ENCODE measurements at regions not wholly inside any gene's neighbourhood (a gene's known extent, or its start where the extent isn't known, plus 50 kb on each side); places are given as distances from the start of the nearest gene placed in this dataset.

DNA sequence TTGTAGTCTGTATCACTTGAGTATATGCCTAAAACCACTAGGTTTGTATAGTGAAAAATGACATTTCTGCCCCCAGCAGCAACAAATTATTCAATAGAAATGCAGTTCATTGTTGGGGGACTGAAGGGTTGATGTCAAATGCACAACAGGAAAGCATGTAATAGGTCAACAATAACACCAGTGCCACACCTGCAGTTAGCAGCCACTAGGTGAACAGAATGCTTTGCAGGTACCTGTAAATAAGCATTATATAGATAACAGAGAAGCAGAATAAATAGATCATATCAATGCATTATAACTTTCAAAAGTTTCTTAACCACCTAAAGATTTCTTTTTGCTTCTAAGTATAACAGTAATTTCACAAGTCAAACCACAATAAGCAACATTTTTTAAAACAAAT, 435.9 kb upstream of the DMAC1 start:
- Histone ChIP-seq H3K4me3 (ENCODE audit: extremely low read depth, insufficient read depth, low read length, poor library complexity, severe bottlenecking) (no peak overlapping the region), H3K36me3 (ENCODE audit: control insufficient read depth, insufficient read depth, low read length) (no peaks in the 10 kb centered on the region), H3K9me3 (ENCODE audit: control insufficient read depth, low read length) (no peaks in the 10 kb centered on the region), H3K4me1 (ENCODE audit: control insufficient read depth, insufficient read depth, low read length, poor library complexity, severe bottlenecking) (no peaks in the 10 kb centered on the region), H3K27ac (ENCODE audit: low read depth, low read length, severe bottlenecking) (no peak overlapping the region)

DNA sequence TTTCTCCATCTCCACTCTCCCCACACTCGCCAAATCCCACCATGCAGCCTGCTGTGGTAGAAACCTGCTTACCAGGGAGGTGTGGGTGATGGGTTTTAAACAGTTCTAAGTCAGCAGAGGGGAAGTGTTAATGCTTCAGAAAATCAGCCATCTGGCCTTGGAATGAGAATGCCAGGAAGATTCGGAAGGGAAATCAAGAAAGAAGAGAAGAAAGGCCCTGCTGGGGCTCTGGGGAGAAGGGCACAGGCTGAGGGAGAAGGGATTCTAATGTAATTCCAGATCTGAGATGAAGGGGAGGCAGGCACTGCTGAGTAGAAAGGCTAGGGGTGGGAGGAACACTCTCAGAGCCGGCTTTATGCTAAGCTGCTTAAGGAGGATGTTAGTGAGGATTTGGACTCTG, 434.7 kb upstream of the DMAC1 start:
- Histone ChIP-seq H3K4me3 (ENCODE audit: extremely low read depth, insufficient read depth, low read length, poor library complexity, severe bottlenecking) (no peak overlapping the region), H3K9me3 (ENCODE audit: control insufficient read depth, low read length) (no peaks in the 10 kb centered on the region), H3K27ac (ENCODE audit: low read depth, low read length, severe bottlenecking) (no peak overlapping the region), H3K4me1 (ENCODE audit: control insufficient read depth, insufficient read depth, low read length, poor library complexity, severe bottlenecking) (no peaks in the 10 kb centered on the region), H3K36me3 (ENCODE audit: control insufficient read depth, insufficient read depth, low read length) (no peaks in the 10 kb centered on the region)
- 32 to 36% methylated on average over 2 of the region's 3 CpGs for WGBS, 2 experiments (ENCODE audit: insufficient coverage in 2 of 2)

DNA sequence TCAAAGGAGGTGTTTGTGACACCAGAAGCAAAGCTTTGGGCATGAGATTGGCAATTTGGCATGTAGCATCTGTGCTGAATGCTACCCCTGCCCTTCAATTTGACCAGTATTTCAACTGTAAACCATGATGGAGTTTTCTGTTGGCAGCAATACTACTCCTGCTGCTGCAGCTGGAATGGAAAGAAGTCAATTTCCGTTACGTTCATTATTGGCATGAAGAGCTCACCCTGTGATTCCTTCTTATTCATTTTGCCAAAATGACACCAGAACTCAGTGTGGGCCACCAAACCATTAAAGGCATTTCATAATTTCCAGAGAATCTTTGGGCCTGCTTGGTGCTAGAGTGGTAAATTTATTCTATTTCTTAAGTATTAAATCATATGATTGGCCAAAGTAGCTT, 433.1 kb upstream of the DMAC1 start:
- Histone ChIP-seq H3K4me3 (ENCODE audit: extremely low read depth, insufficient read depth, low read length, poor library complexity, severe bottlenecking) (no peak overlapping the region), H3K36me3 (ENCODE audit: control insufficient read depth, insufficient read depth, low read length) (no peaks in the 10 kb centered on the region), H3K4me1 (ENCODE audit: control insufficient read depth, insufficient read depth, low read length, poor library complexity, severe bottlenecking) (no peaks in the 10 kb centered on the region), H3K27ac (ENCODE audit: low read depth, low read length, severe bottlenecking) (no peak overlapping the region), H3K9me3 (ENCODE audit: control insufficient read depth, low read length) (no peaks in the 10 kb centered on the region)
- 94% methylated on average over 2 of the region's 2 CpGs; no CpG with 5 or more reads in 1 of the 2 experiments for WGBS, 2 experiments (ENCODE audit: insufficient coverage in 2 of 2)

DNA sequence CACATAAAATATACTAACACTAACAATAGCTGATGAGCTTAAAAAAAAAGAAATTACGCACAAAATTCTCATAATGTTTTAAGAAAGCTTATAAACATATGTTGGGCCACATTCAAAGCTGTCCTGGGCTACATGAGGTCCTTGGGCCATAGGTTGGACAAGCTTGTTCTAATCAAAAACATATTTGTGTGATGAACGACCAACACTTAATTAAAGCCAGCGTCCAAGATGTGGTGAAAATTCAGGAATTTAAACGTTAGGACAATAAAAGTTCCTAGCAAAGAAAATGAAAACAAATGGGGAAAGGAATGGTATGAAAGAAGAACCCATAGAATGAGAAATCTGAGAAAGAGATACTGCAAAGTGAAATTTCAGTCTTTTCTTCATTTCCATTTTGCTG, 429.6 kb upstream of the DMAC1 start:
- H3K27ac ChIP-seq (ENCODE audit: low read depth, low read length, severe bottlenecking): no peak overlapping the region
- 80 to 92% methylated on average over 2 to 3 of the region's 4 CpGs for WGBS, 2 experiments (ENCODE audit: insufficient coverage in 2 of 2)

DNA sequence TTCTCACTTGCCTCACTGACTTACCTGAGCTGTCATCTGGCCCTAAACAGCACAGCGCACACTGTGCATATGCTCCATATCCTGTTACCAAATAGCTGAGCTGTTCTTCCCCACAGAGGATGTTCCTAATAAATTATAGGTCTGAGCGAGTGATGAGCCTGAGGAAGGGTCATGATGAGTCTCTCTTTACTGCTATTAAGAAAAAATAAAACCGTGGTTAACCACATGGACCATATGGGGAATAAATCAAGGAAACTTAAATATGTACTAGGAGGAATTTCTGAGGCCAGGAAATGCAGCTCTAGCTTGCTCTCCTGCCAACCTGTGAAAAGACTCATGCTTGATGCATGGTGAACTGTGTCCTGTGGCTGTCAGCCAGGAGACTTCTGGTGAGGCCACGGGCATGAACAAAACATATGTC, 424.8 kb upstream of the DMAC1 start:
- H3K4me3 ChIP-seq (ENCODE audit: extremely low read depth, insufficient read depth, low read length, poor library complexity, severe bottlenecking): no peak overlapping the region
- 86 to 92% methylated on average over 2 to 4 of the region's 4 CpGs for WGBS, 2 experiments (ENCODE audit: insufficient coverage in 2 of 2)
- H3K27ac ChIP-seq (ENCODE audit: low read depth, low read length, severe bottlenecking): no peak overlapping the region
- no peaks in the 10 kb centered on the region for H3K36me3 ChIP-seq (ENCODE audit: control insufficient read depth, insufficient read depth, low read length)
- no peaks in the 10 kb centered on the region for H3K4me1 ChIP-seq (ENCODE audit: control insufficient read depth, insufficient read depth, low read length, poor library complexity, severe bottlenecking)
- no peaks in the 10 kb centered on the region for H3K9me3 ChIP-seq (ENCODE audit: control insufficient read depth, low read length)

More for the DNA sequence above, 429.6 kb upstream of the DMAC1 start:
- Histone ChIP-seq H3K36me3 (ENCODE audit: control insufficient read depth, insufficient read depth, low read length) (no peaks in the 10 kb centered on the region), H3K4me3 (ENCODE audit: extremely low read depth, insufficient read depth, low read length, poor library complexity, severe bottlenecking) (no peak overlapping the region), H3K4me1 (ENCODE audit: control insufficient read depth, insufficient read depth, low read length, poor library complexity, severe bottlenecking) (no peaks in the 10 kb centered on the region), H3K9me3 (ENCODE audit: control insufficient read depth, low read length) (no peaks in the 10 kb centered on the region)

DNA sequence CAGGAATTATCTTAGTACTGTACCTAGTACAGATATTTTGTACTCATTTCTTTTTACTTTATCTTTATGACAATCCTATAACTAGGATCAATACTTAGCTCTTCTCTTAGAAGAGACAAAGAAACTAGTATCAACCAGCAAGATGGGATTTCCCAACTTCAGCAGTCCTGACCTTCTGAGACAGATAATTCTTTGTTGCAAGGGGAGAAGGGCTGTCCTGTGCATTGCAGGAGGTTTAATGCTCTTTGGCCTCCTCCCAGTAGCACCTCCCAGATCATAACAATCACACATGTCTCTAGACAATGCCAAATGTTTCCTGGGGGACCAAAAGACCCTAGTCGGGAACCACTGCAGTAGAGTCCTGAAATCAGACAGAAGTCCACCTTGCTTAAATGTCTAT, 424.3 kb upstream of the DMAC1 start:
- Histone ChIP-seq H3K4me1 (ENCODE audit: control insufficient read depth, insufficient read depth, low read length, poor library complexity, severe bottlenecking) (no peaks in the 10 kb centered on the region), H3K27ac (ENCODE audit: low read depth, low read length, severe bottlenecking) (no peak overlapping the region), H3K36me3 (ENCODE audit: control insufficient read depth, insufficient read depth, low read length) (no peaks in the 10 kb centered on the region), H3K4me3 (ENCODE audit: extremely low read depth, insufficient read depth, low read length, poor library complexity, severe bottlenecking) (no peak overlapping the region), H3K9me3 (ENCODE audit: control insufficient read depth, low read length) (no peaks in the 10 kb centered on the region)
- WGBS, 2 experiments (ENCODE audit: insufficient coverage in 2 of 2): 80 to 86% methylated on average over 1 of the region's 1 CpG

DNA sequence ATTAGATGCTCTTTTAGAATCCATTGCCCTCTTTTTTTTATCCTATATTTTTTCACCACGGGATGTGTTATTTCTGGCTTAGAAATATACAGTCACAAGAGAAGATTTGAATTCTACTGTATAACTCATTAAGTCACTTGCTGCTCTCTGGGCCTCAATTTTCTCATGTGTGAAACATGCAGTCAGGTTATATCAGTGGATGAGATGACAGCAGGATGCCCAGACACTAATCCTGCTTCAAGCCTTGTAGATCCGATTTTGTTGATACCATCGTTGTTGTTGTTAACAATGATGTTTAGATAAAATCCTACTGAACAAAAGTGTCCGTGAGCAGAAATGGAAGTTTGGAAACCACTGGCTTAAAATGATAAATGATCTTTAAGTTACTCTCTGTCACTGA, 421.9 kb upstream of the DMAC1 start:
- H3K27ac ChIP-seq (ENCODE audit: low read depth, low read length, severe bottlenecking): no peak overlapping the region
- no peaks in the 10 kb centered on the region for H3K36me3 ChIP-seq (ENCODE audit: control insufficient read depth, insufficient read depth, low read length)
- 60 to 94% methylated on average over 2 to 3 of the region's 4 CpGs for WGBS, 2 experiments (ENCODE audit: insufficient coverage in 2 of 2)
- no peaks in the 10 kb centered on the region for H3K9me3 ChIP-seq (ENCODE audit: control insufficient read depth, low read length)
- no peaks in the 10 kb centered on the region for H3K4me1 ChIP-seq (ENCODE audit: control insufficient read depth, insufficient read depth, low read length, poor library complexity, severe bottlenecking)
- H3K4me3 ChIP-seq (ENCODE audit: extremely low read depth, insufficient read depth, low read length, poor library complexity, severe bottlenecking): no peak overlapping the region

DNA sequence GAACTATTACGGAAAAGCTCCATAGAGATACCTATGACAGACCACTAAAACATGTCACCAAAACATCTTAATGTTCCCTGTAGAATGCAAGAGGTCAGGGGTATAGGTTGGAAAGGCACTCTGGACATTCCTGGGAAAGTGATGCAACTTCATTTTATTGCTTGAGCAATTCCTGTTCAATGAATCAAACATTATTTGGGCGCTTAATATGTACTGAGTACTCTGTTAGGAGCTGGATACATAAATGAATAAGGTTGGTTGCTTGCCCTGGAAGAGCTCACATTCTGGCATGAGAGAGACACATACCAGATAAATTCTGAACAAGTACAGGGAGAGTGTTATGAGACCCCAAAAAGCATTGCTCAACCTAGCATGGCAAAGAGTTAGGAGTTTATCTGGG, 408.9 kb upstream of the DMAC1 start:
- H3K9me3 ChIP-seq (ENCODE audit: control insufficient read depth, low read length): no peaks in the 10 kb centered on the region
- WGBS, 2 experiments (ENCODE audit: insufficient coverage in 2 of 2): 100% methylated on average over 1 of the region's 2 CpGs; no CpG with 5 or more reads in 1 of the 2 experiments

DNA sequence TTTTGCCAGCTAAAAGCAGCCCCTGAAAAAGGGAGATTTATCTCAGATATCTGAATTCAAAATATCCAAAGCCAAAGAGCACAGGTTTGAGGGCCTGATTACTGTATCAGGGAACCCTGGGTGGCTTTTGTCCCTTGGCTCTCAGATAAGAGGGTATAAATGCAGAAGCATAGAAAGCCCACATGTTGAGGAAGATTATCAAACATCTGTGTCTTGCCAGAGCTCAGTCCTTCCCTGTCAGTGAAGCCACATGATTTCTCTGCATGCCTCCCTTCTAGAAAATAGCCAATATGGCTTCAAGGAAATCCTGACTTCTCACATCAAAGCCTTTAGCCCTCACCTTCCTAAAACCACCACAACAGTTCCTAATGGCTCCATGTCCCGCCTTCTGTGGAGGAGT, 408.0 kb upstream of the DMAC1 start:
- Histone ChIP-seq H3K36me3 (ENCODE audit: control insufficient read depth, insufficient read depth, low read length) (no peaks in the 10 kb centered on the region), H3K9me3 (ENCODE audit: control insufficient read depth, low read length) (no peaks in the 10 kb centered on the region), H3K27ac (ENCODE audit: low read depth, low read length, severe bottlenecking) (no peak overlapping the region), H3K4me1 (ENCODE audit: control insufficient read depth, insufficient read depth, low read length, poor library complexity, severe bottlenecking) (no peaks in the 10 kb centered on the region), H3K4me3 (ENCODE audit: extremely low read depth, insufficient read depth, low read length, poor library complexity, severe bottlenecking) (no peak overlapping the region)
- WGBS, 2 experiments (ENCODE audit: insufficient coverage in 2 of 2): no CpG with 5 or more reads among the region's 1 CpG

More for the DNA sequence above, 408.9 kb upstream of the DMAC1 start:
- no peak overlapping the region for H3K4me3 ChIP-seq (ENCODE audit: extremely low read depth, insufficient read depth, low read length, poor library complexity, severe bottlenecking)
- no peaks in the 10 kb centered on the region for H3K4me1 ChIP-seq (ENCODE audit: control insufficient read depth, insufficient read depth, low read length, poor library complexity, severe bottlenecking)
- H3K36me3 ChIP-seq (ENCODE audit: control insufficient read depth, insufficient read depth, low read length): no peaks in the 10 kb centered on the region
- H3K27ac ChIP-seq (ENCODE audit: low read depth, low read length, severe bottlenecking): no peak overlapping the region

DNA sequence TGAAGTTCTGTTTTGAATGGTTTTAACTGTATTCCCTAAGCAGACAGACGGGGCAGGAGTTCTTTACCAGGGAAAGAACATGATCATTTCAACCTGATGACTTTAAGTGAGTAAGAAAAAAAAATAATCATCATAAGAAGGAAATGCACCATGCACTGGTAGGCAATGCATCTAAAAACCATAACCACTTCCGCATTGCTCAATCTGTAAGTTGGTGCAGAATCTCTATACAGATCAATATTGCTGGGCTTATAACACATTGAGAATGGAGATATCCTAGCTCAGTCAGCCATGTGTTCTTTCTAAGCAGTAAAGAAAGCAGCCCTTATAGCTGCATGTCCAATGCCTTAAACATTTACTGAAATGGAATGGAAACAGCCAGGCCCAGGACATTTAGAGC, 407.1 kb upstream of the DMAC1 start:
- no peaks in the 10 kb centered on the region for H3K9me3 ChIP-seq (ENCODE audit: control insufficient read depth, low read length)
- 80 to 100% methylated on average over 1 of the region's 2 CpGs for WGBS, 2 experiments (ENCODE audit: insufficient coverage in 2 of 2)
- H3K4me1 ChIP-seq (ENCODE audit: control insufficient read depth, insufficient read depth, low read length, poor library complexity, severe bottlenecking): no peaks in the 10 kb centered on the region

DNA sequence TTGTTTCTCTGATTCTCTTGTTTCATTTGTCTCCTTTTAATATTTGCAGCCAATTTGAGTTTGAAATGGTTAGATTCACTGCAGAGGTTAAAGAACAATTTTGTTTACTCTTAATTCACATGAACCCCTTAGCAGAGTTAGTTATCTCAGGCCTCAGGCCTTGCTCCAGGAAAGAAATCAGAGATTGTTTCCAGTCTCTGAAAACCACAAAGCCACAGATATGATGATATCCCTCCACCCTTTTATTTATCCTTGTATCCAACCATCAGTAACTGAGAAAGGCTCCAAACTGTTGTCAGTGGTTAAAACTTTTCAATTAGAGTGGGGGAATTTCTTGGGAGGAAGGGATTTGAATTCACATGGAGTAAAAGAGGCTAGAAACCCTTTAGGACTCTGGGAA, 406.0 kb upstream of the DMAC1 start:
- Histone ChIP-seq H3K9me3 (ENCODE audit: control insufficient read depth, low read length) (no peaks in the 10 kb centered on the region), H3K4me3 (ENCODE audit: extremely low read depth, insufficient read depth, low read length, poor library complexity, severe bottlenecking) (no peak overlapping the region), H3K36me3 (ENCODE audit: control insufficient read depth, insufficient read depth, low read length) (no peaks in the 10 kb centered on the region), H3K4me1 (ENCODE audit: control insufficient read depth, insufficient read depth, low read length, poor library complexity, severe bottlenecking) (no peaks in the 10 kb centered on the region), H3K27ac (ENCODE audit: low read depth, low read length, severe bottlenecking) (no peak overlapping the region)

More for the DNA sequence above, 407.1 kb upstream of the DMAC1 start:
- Histone ChIP-seq H3K27ac (ENCODE audit: low read depth, low read length, severe bottlenecking) (no peak overlapping the region), H3K36me3 (ENCODE audit: control insufficient read depth, insufficient read depth, low read length) (no peaks in the 10 kb centered on the region), H3K4me3 (ENCODE audit: extremely low read depth, insufficient read depth, low read length, poor library complexity, severe bottlenecking) (no peak overlapping the region)

DNA sequence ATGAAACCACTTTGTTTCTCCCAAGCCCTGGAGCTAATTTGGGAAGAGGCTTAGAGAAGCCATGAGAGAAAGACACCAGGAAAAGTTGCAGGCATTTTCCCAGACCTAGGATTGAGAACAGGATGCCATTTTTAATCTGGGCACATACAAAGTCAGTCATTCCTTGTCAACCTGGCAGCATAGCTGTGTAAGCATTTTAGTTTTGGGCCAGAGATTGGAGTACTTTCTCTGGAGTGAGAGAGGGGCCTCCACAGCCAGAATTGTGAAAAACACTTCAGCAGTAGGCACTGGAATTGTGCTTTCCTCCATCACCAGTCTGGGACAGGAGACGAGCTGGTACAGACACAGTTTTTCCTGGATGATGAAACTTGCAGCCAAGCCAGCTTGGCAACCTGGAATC, 390.3 kb upstream of the DMAC1 start:
- Histone ChIP-seq H3K4me1 (ENCODE audit: control insufficient read depth, insufficient read depth, low read length, poor library complexity, severe bottlenecking) (no peaks in the 10 kb centered on the region), H3K9me3 (ENCODE audit: control insufficient read depth, low read length) (no peaks in the 10 kb centered on the region), H3K27ac (ENCODE audit: low read depth, low read length, severe bottlenecking) (no peak overlapping the region), H3K4me3 (ENCODE audit: extremely low read depth, insufficient read depth, low read length, poor library complexity, severe bottlenecking) (no peak overlapping the region), H3K36me3 (ENCODE audit: control insufficient read depth, insufficient read depth, low read length) (no peaks in the 10 kb centered on the region)
- WGBS, 2 experiments (ENCODE audit: insufficient coverage in 2 of 2): 78 to 83% methylated on average over 1 of the region's 1 CpG

All from mesodermal cell (in vitro differentiated cells).